ENCODE measurements at regions not wholly inside any gene's neighbourhood (a gene's known extent, or its start where the extent isn't known, plus 50 kb on each side); places are given as distances from the start of the nearest gene placed in this dataset.
"Not testable (repeated sequence)": the region's sequence is repeated elsewhere in the genome, so short reads cannot be mapped to it uniquely, and the experiment has no call there.

DNA sequence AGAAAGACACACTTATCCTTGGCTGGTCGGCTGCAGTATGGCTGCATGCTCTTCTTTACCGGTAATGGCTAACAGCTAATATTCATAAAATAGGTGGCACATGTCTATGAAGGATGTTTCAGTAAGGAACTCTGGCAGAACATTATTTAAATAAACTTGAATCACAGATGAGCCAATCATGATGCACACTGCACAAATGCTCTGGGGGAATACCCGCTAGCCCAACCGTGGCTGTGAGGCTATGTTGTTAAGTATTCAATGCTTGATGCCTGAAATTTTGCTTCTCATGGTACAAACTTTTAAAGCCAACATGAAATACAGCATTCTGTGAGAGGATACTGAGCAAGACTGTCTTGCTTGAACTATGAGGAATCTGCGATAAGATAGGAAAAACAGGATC, 505.8 kb downstream of the ZEB2 start:
- no peaks in the 10 kb centered on the region for H3K9me3 Mint-ChIP-seq
- H3K27ac Mint-ChIP-seq: no peak overlapping the region
- no peaks in the 10 kb centered on the region for H3K36me3 Mint-ChIP-seq (ENCODE audit: low read depth)
- intact Hi-C loops (cut with micrococcal nuclease): no loop called here
- H3K27me3 Mint-ChIP-seq: no peaks in the 10 kb centered on the region
- no peak overlapping the region for H3K4me3 Mint-ChIP-seq
- no peaks in the 10 kb centered on the region for H3K4me1 Mint-ChIP-seq
- DNase-seq: no peak

DNA sequence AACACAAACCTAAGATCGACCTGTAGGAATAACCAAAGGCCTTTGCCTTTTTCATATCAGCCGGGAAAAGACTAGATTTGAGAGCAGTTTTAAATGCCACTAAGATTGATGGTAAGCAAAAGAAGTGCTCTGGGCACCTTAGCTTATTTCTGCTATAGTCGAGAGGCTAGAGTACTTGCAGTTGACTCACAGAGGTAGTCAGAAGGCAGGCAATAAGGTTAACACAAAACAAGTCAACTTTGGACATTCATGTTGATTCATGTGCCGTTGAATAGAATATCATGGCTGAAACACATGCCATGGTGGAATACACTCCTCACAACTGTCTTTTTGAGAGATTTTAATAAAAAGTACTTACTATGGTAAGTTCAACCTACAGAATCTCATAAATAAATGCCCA, 507.6 kb downstream of the ZEB2 start:
- DNase-seq: no peak
- H3K4me1 Mint-ChIP-seq: no peaks in the 10 kb centered on the region
- no peaks in the 10 kb centered on the region for H3K27me3 Mint-ChIP-seq
- H3K4me3 Mint-ChIP-seq: no peak overlapping the region
- H3K9me3 Mint-ChIP-seq: no peaks in the 10 kb centered on the region
- H3K36me3 Mint-ChIP-seq (ENCODE audit: low read depth): no peaks in the 10 kb centered on the region
- H3K27ac Mint-ChIP-seq: no peak overlapping the region
- intact Hi-C loops (cut with micrococcal nuclease): no loop called here

DNA sequence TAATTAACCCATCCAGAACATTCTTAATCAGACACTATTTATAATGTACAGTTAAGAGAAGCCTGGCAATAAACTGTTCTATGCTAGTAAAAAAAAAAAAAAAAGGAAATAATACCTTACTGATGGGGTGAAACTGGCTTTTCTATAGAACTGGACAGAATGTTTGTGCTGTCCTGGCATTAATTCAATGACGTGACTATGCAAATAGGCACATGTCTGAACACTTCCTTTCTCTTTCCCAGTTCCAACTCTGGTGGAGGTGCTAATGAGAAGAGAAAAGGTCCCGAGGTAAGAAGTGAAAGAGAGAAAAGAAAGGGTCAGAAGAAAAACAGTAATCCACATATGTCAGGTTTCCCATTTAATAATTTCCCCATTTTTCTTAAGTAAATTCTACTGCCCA, 508.4 kb downstream of the ZEB2 start:
- no peak overlapping the region for H3K27ac Mint-ChIP-seq
- no peaks in the 10 kb centered on the region for H3K36me3 Mint-ChIP-seq (ENCODE audit: low read depth)
- H3K4me1 Mint-ChIP-seq: no peaks in the 10 kb centered on the region
- intact Hi-C loops (cut with micrococcal nuclease): no loop called here
- no peak overlapping the region for H3K4me3 Mint-ChIP-seq
- H3K9me3 Mint-ChIP-seq: no peaks in the 10 kb centered on the region
- no peak for DNase-seq
- no peaks in the 10 kb centered on the region for H3K27me3 Mint-ChIP-seq

DNA sequence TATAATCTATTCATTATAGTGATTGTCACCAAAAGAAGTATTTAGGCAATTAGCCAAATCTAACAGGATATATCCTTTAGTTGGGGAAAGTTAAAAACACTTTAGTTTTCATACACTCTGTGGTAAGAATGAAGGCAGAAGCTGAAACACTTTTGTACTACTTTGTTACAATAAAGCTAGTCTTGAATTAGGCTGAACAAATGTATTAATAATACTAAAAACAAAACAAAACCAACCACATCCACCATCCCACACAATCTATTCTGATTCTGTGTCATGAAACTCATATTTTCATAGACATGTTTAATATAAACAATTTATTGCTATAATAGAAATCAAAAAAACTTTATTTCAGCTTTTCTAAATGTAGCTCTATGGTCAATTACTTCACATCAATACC, 508.8 kb downstream of the ZEB2 start:
- intact Hi-C loops (cut with micrococcal nuclease): no loop called here
- Mint-ChIP-seq H3K27ac (no peak overlapping the region), H3K9me3 (no peaks in the 10 kb centered on the region), H3K36me3 (ENCODE audit: low read depth) (no peaks in the 10 kb centered on the region), H3K4me3 (no peak overlapping the region), H3K4me1 (no peaks in the 10 kb centered on the region), H3K27me3 (no peaks in the 10 kb centered on the region)
- no peak for DNase-seq

DNA sequence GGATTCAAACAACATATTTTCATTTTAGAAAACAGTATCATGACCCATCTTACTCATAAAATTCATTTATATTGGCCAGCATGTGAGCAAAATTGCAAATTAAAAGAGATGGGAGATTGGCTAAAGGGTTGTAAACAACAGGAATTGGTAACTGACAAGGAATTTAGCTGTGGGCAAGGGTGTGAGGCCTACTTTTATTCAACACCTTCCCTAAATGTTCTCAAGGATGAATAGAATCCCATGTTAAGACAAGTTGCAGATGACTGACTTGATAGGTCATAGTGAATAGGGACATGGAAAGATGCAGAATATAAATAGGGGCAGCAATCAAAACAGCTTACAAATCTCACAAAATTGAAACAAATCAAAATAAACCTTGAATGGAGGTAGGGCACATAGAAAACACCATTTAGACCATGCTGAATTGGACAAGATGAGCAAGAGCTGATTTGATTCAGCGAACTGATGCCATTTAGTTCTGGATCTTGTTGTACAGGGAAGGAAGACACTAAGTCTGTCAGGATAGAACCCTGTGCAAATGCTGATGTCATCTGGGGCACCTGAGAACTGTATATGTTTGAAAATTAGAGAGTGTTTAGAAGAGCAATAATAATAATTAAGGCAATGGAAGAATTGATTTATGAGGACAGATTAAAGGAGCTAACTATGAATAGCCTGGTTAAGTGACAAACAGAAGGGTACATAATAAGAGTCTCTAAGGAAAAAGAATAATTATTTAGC, 509.7 kb downstream of the ZEB2 start:
- Mint-ChIP-seq H3K27ac (no peak overlapping the region), H3K36me3 (ENCODE audit: low read depth) (no peaks in the 10 kb centered on the region), H3K27me3 (no peaks in the 10 kb centered on the region), H3K4me1 (no peaks in the 10 kb centered on the region), H3K9me3 (no peaks in the 10 kb centered on the region), H3K4me3 (no peak overlapping the region)
- intact Hi-C loops (cut with micrococcal nuclease): no loop called here
- DNase-seq: no peak

DNA sequence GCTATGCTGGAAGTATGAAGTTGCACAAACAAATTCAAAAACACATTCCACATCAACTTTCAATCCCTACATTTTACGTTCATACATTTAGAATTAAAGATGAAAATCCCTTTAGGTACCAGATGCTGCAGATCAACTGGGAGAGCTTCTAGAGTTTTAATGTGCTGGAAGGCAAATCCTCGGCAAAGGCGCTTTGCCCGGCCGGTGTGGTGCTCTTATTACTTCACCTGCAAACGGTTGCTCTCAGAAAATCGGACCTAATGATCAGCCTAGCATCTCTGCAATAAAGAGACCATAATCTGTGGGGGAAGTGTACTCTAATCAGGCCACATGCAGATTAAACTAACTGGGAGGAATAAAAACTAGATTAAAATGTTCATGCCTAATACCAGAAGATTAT, 513.8 kb downstream of the ZEB2 start:
- Mint-ChIP-seq H3K9me3 (peaks cover 3% of the 10 kb centered on the region), H3K4me1 (no peaks in the 10 kb centered on the region), H3K27me3 (no peaks in the 10 kb centered on the region), H3K4me3 (no peak overlapping the region), H3K27ac (no peak overlapping the region), H3K36me3 (ENCODE audit: low read depth) (no peaks in the 10 kb centered on the region)
- intact Hi-C loops (cut with micrococcal nuclease): no loop called here
- no peak for DNase-seq

DNA sequence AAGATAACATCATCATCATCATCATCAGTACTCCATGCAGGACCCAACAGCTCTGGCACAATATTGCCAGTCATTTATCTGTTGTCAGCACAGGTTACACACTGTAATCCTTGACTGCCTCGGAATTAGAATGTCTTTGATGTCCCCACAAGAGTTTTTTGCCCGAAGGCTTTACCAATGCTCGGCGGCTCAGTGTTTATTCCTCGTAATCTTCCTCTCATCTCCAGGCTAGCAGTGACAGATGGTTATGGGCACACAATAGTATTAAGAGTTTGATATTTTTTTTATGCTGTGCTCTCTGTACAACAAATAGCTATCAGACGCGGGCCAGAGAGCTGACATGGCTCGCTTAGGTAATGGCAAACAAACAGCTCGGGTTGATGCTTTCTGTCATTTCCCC, 515.2 kb downstream of the ZEB2 start:
- Mint-ChIP-seq H3K36me3 (ENCODE audit: low read depth) (no peaks in the 10 kb centered on the region), H3K4me3 (no peak overlapping the region), H3K27me3 (no peaks in the 10 kb centered on the region), H3K9me3 (peaks cover 3% of the 10 kb centered on the region), H3K4me1 (no peaks in the 10 kb centered on the region), H3K27ac (no peak overlapping the region)
- intact Hi-C loops (cut with micrococcal nuclease): no loop called here
- no peak for DNase-seq

DNA sequence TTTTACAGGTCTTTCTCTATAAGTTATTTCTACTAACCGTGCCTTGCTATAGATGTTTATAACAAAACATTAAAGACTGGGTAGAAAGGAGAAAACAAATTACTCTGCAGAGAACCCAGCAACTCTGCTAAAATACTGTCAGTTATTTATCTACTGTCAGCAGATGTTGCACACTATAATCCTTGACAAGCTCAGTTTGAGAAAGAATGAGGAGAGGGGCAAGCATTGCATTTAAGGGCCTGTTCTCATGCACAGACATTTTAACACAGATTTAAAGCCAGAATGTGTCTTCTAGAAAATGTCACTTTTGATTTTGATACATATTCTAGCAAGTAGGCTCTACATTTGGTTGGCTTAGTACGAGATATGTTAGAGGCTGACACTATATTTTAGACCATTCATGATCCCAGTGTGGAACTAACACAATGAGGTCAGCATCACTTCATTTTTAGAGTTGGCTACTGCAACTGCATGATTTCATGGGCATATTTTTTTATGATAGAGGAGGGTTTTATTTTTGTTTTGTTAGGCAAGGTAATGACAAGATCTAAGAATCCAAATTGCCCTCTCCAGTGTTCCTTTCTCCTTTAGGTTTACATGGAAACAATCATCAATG, 516.4 kb downstream of the ZEB2 start:
- H3K27ac Mint-ChIP-seq: no peak overlapping the region
- no peak overlapping the region for H3K4me3 Mint-ChIP-seq
- no peak for DNase-seq
- peaks cover 3% of the 10 kb centered on the region for H3K9me3 Mint-ChIP-seq
- intact Hi-C loops (cut with micrococcal nuclease): no loop called here
- no peaks in the 10 kb centered on the region for H3K36me3 Mint-ChIP-seq (ENCODE audit: low read depth)
- no peaks in the 10 kb centered on the region for H3K27me3 Mint-ChIP-seq
- no peaks in the 10 kb centered on the region for H3K4me1 Mint-ChIP-seq

DNA sequence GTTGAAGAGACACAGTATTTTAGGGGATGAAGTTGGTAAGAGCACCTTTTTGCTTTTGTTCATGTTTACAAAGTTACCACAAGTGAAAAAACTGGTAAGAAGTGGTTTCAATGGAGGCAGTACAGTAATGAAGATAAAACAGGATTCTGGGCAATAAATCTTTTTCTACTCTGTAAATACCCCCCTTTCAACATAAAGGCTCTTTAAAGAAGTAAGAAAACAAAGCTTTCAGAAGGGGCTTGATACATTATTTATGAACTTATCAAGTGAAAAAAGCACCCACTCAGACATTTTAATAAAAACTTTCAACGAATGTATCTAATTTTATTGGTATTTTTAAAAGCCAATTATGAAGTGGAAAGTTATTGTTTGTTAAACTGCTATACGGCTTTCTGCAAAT, 522.9 kb downstream of the ZEB2 start:
- H3K9me3 Mint-ChIP-seq: no peaks in the 10 kb centered on the region
- H3K36me3 Mint-ChIP-seq (ENCODE audit: low read depth): no peaks in the 10 kb centered on the region
- no peaks in the 10 kb centered on the region for H3K27me3 Mint-ChIP-seq
- intact Hi-C loops (cut with micrococcal nuclease): no loop called here
- no peaks in the 10 kb centered on the region for H3K4me1 Mint-ChIP-seq
- no peak overlapping the region for H3K27ac Mint-ChIP-seq
- no peak for DNase-seq
- H3K4me3 Mint-ChIP-seq: no peak overlapping the region

DNA sequence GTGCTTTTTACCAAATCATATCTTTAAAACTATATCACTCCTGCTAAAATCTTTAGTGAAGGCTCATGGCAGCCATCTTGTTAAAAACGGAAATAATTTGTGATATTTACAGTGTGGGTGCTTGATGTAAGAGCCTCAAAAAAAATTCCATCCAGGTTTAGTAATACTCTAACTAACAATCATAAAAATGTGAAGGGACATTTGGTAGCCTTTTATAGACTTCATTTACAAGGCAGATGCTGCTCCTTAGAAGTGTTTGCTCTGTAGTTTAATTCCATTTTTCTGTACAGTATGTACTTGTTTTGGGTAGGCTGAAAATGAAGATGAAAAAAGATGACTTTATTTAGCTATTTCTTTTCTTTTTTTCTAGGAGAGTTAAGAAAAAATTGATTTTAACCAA, 525.0 kb downstream of the ZEB2 start:
- Mint-ChIP-seq H3K4me1 (no peaks in the 10 kb centered on the region), H3K27me3 (no peaks in the 10 kb centered on the region), H3K36me3 (ENCODE audit: low read depth) (no peaks in the 10 kb centered on the region), H3K27ac (no peak overlapping the region), H3K9me3 (no peaks in the 10 kb centered on the region), H3K4me3 (no peak overlapping the region)
- intact Hi-C loops (cut with micrococcal nuclease): no loop called here
- DNase-seq: no peak

DNA sequence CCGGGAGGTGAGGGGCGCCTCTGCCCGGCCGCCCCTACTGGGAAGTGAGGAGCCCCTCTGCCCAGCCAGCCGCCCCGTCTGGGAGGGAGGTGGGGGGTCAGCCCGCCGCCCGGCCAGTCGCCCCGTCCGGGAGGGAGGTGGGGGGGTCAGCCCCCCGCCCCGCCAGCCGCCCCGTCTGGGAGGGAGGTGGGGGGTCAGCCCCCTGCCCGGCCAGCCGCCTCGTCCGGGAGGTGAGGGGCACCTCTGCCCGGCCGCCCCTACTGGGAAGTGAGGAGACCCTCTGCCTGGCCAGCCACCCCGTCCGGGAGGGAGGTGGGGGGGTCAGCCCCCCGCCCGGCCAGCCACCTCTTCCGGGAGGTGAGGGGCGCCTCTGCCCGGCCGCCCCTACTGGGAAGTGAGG, 528.3 kb downstream of the ZEB2 start:
- H3K9me3 Mint-ChIP-seq; H3K36me3 Mint-ChIP-seq (ENCODE audit: low read depth); H3K27me3 Mint-ChIP-seq; H3K27ac Mint-ChIP-seq; DNase-seq; intact Hi-C loops (cut with micrococcal nuclease); H3K4me1 Mint-ChIP-seq; H3K4me3 Mint-ChIP-seq: not testable (repeated sequence)

DNA sequence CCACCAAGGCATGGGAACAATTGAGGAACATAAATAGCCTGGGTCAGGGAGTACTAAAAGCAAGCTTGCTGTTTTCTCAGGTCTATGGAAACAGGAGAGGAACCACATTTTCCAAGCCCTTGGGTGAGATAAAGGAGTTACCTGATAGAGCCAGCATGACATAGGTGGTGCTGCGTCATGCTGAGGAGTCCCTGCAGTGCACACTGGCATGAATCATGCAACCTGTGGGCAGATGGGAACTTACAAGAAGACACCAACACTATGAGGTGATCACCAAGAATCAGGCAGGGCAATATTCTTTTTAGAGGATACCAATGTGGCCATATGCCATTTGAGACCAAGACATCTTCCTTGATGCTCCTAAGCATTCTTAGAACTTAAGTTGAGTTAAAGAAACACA, 531.8 kb downstream of the ZEB2 start:
- Mint-ChIP-seq H3K36me3 (ENCODE audit: low read depth) (no peaks in the 10 kb centered on the region), H3K27ac (no peak overlapping the region), H3K4me3 (no peak overlapping the region), H3K27me3 (no peaks in the 10 kb centered on the region), H3K4me1 (no peaks in the 10 kb centered on the region), H3K9me3 (no peaks in the 10 kb centered on the region)
- intact Hi-C loops (cut with micrococcal nuclease): no loop called here
- DNase-seq: no peak

DNA sequence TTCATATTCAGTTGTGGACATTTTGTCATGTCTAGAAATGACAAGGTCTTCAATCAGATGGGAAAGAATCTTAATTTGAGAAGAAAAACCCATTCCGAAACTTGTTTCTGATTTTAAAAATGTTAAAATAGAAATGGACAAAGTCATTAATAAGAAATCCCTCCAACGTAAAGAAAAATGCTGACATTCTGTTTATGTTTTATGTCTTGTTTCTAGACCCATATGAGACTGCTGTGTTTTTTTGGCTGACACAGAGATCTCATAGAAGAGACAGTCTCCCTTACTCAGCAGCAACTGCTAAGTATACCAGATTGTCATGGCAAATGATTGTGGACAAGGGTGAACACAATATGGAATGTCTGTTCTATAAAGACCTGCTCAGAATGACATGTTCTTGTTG, 538.5 kb downstream of the ZEB2 start:
- H3K27me3 Mint-ChIP-seq: no peaks in the 10 kb centered on the region
- no peaks in the 10 kb centered on the region for H3K4me1 Mint-ChIP-seq
- DNase-seq: no peak
- intact Hi-C loops (cut with micrococcal nuclease): no loop called here
- H3K4me3 Mint-ChIP-seq: no peak overlapping the region
- H3K36me3 Mint-ChIP-seq (ENCODE audit: low read depth): no peaks in the 10 kb centered on the region
- H3K9me3 Mint-ChIP-seq: no peaks in the 10 kb centered on the region
- H3K27ac Mint-ChIP-seq: no peak overlapping the region

DNA sequence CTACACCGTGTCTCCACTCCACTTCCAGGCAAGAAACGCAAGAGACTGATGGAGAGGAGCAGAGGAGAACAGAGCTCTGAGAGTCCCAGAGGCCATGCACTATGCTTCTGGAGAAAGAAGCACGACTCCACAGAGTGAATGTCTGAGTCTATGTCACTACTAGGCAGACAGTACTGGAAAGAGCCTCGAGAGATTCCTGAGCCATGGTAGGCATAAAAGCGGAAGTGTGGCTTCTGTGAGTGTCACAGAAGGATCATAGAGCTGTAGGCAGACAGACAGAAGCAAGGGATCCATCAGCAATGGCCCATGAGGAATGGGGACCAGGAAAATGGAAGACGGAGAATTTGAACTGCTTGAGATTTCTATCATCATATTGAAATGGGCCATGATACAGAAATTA, 542.6 kb downstream of the ZEB2 start:
- no peak for DNase-seq
- Mint-ChIP-seq H3K4me1 (no peaks in the 10 kb centered on the region), H3K27me3 (peaks cover 4% of the 10 kb centered on the region), H3K36me3 (ENCODE audit: low read depth) (no peaks in the 10 kb centered on the region), H3K9me3 (no peaks in the 10 kb centered on the region), H3K4me3 (no peak overlapping the region), H3K27ac (no peak overlapping the region)
- intact Hi-C loops (cut with micrococcal nuclease): no loop called here

DNA sequence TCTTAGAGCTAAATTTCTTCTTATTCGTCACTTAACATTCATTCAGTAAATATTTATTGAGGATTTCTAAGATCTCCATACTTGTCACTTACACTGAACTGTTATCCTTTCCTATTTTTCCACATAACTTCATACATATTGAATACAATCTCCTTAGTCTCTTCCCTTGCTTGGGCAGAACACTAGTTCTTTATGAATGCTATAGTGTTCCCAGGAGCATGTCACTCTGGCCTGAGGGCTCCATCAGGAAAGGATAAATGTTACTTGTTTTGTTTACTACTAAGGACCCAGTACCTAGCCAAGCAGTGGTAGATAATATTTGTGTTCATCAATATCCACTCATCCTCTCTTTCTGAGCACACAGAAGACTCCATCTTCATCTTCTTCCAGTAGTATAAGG, 544.7 kb downstream of the ZEB2 start:
- Mint-ChIP-seq H3K9me3 (no peaks in the 10 kb centered on the region), H3K4me3 (no peak overlapping the region)

More for the DNA sequence above, 544.7 kb downstream of the ZEB2 start:
- no peak for DNase-seq
- no peaks in the 10 kb centered on the region for H3K36me3 Mint-ChIP-seq (ENCODE audit: low read depth)
- intact Hi-C loops (cut with micrococcal nuclease): no loop called here
- H3K4me1 Mint-ChIP-seq: no peaks in the 10 kb centered on the region
- peaks cover 4% of the 10 kb centered on the region for H3K27me3 Mint-ChIP-seq
- no peak overlapping the region for H3K27ac Mint-ChIP-seq

Data from activated CD4-positive, alpha-beta T cell treated with anti-CD3 and anti-CD28 coated beads, Interleukin-2, amount 10 ng/mL, durations not matched to agents 24 days and 14 days (primary cell).